Progenitor cell of endocrine pancreas (in vitro differentiated cells): ENCODE measurements at regions not wholly inside any gene's neighbourhood (a gene's known extent, or its start where the extent isn't known, plus 50 kb on each side); places are given as distances from the start of the nearest gene placed in this dataset.

Source experiments
- DNase-seq: peaks from one replicate; pipeline ENCODE4 v3.0.0; 2021; ENCODE audit warnings: low spot score; ENCODE audit not compliant: unreplicated experiment
- H3K27ac Mint-ChIP-seq: 2 replicates; pipeline ENCODE4 v1.8.0; 2021; ENCODE audit warnings: mild to moderate bottlenecking, moderate library complexity, mixed read lengths
- H3K27me3 Mint-ChIP-seq: 2 replicates; pipeline ENCODE4 v1.8.0; 2021; ENCODE audit warnings: mixed read lengths
- H3K36me3 Mint-ChIP-seq: 2 replicates; pipeline ENCODE4 v1.8.0; 2022; ENCODE audit warnings: mixed read lengths; ENCODE audit not compliant: insufficient read depth
- H3K4me1 Mint-ChIP-seq: 2 replicates; pipeline ENCODE4 v1.8.0; 2021; ENCODE audit warnings: low read depth, mixed read lengths
- H3K4me3 Mint-ChIP-seq: 2 replicates; pipeline ENCODE4 v1.8.0; 2021; ENCODE audit warnings: low read depth, mild to moderate bottlenecking, moderate library complexity, mixed read lengths
- H3K9me3 Mint-ChIP-seq: 2 replicates; pipeline ENCODE4 v1.8.0; 2021; ENCODE audit warnings: low read depth, mixed read lengths
- TF ChIP-seq, protein P1 (sequence below): fragments of 200-600 bp; sonication (generic); IDR thresholded peaks from one replicate; pipeline ENCODE4 v1.5.0; 2021; ENCODE audit warnings: antibody characterized with exemption, mild to moderate bottlenecking; ENCODE audit not compliant: unreplicated experiment

GRCh38 chr2:217181512-217181911, 321.6 kb upstream of the TNP1 start:
- Mint-ChIP-seq H3K27me3 (no peaks in the 10 kb centered on the region), H3K4me1 (no peaks in the 10 kb centered on the region), H3K27ac (no peak overlapping the region), H3K9me3 (peaks cover 7% of the 10 kb centered on the region), H3K36me3 (no peaks in the 10 kb centered on the region), H3K4me3 (no peak overlapping the region)
- TF ChIP-seq, protein P1, sequence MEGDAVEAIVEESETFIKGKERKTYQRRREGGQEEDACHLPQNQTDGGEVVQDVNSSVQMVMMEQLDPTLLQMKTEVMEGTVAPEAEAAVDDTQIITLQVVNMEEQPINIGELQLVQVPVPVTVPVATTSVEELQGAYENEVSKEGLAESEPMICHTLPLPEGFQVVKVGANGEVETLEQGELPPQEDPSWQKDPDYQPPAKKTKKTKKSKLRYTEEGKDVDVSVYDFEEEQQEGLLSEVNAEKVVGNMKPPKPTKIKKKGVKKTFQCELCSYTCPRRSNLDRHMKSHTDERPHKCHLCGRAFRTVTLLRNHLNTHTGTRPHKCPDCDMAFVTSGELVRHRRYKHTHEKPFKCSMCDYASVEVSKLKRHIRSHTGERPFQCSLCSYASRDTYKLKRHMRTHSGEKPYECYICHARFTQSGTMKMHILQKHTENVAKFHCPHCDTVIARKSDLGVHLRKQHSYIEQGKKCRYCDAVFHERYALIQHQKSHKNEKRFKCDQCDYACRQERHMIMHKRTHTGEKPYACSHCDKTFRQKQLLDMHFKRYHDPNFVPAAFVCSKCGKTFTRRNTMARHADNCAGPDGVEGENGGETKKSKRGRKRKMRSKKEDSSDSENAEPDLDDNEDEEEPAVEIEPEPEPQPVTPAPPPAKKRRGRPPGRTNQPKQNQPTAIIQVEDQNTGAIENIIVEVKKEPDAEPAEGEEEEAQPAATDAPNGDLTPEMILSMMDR: no peak
- DNase-seq: no peak

GRCh38 chr2:217179854-217180253, 320.0 kb upstream of the TNP1 start:
- TF ChIP-seq, protein P1: no peak
- Mint-ChIP-seq H3K36me3 (no peaks in the 10 kb centered on the region), H3K4me3 (no peak overlapping the region), H3K27me3 (no peaks in the 10 kb centered on the region), H3K9me3 (peaks cover 16% of the 10 kb centered on the region), H3K4me1 (no peaks in the 10 kb centered on the region), H3K27ac (no peak overlapping the region)
- no peak for DNase-seq

GRCh38 chr2:217178341-217178740, 318.5 kb upstream of the TNP1 start:
- Mint-ChIP-seq H3K4me1 (no peaks in the 10 kb centered on the region), H3K27ac (no peak overlapping the region), H3K36me3 (no peaks in the 10 kb centered on the region), H3K4me3 (no peak overlapping the region), H3K9me3 (peaks cover 16% of the 10 kb centered on the region), H3K27me3 (no peaks in the 10 kb centered on the region)
- DNase-seq: no peak
- TF ChIP-seq, protein P1: no peak

DNA sequence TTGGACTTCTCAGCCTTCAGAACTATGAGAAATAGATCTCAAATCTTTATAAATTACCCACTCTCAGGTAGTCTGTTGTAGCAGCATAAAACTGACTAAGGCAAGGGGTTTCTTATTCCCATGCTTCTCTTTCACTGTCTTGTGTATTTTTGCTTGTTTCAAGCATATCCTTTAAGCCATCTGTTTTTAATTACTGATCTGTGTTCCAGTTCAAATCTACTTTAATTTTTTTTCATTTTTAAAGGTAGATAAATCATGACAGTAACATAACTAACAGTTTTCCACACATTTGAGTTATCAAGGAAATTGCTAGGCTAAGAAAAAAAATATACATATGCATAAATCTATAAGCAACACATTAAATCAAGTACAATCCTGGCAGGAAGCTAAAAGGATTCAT, 317.9 kb upstream of the TNP1 start:
- peaks cover 16% of the 10 kb centered on the region for H3K9me3 Mint-ChIP-seq
- no peak overlapping the region for H3K4me3 Mint-ChIP-seq
- no peaks in the 10 kb centered on the region for H3K27me3 Mint-ChIP-seq
- no peaks in the 10 kb centered on the region for H3K36me3 Mint-ChIP-seq
- no peaks in the 10 kb centered on the region for H3K4me1 Mint-ChIP-seq
- no peak for DNase-seq
- no peak overlapping the region for H3K27ac Mint-ChIP-seq
- TF ChIP-seq, protein P1: no peak

DNA sequence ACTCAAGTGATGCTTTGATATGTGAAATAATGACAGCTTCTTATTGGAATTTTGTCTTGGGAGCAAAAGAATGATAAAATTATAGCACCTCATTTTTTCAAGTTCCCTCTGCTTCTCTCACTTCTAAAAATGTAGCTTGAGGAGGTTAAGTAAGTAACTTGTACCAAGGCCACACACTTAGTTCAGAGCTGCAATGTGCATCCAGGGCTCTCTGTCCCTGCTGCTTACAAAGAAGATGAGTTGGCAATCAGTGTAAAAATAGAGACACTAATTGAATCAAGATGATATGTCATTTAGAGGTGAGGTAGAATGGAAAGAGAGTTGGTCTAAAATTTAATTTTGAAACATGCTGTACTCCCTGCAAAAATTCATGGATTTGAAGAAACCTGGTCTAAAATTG, 312.0 kb upstream of the TNP1 start:
- Mint-ChIP-seq H3K36me3 (peaks cover 2% of the 10 kb centered on the region), H3K4me3 (no peak overlapping the region), H3K4me1 (no peaks in the 10 kb centered on the region), H3K9me3 (peaks cover 26% of the 10 kb centered on the region), H3K27me3 (no peaks in the 10 kb centered on the region), H3K27ac (no peak overlapping the region)
- no peak for DNase-seq
- TF ChIP-seq, protein P1: no peak
